ENCODE measurements at regions not wholly inside any gene's neighbourhood (a gene's known extent, or its start where the extent isn't known, plus 50 kb on each side); places are given as distances from the start of the nearest gene placed in this dataset.
"Not testable (repeated sequence)": the region's sequence is repeated elsewhere in the genome, so short reads cannot be mapped to it uniquely, and the experiment has no call there.

GRCh38 chr17:5883775-5884665 is 186.2 kb upstream of the WSCD1 start:
- Mint-ChIP-seq H3K36me3 (no peaks in the 10 kb centered on the region), H3K27me3 (peaks cover 14% of the 10 kb centered on the region), H3K27ac (no peak overlapping the region), H3K4me3 (no peak overlapping the region), H3K9me3 (ENCODE audit: low read depth) (no peaks in the 10 kb centered on the region), H3K4me1 (ENCODE audit: low read depth) (no peaks in the 10 kb centered on the region)

- Mint-ChIP-seq H3K4me1 (ENCODE audit: low read depth) (no peaks in the 10 kb centered on the region), H3K9me3 (ENCODE audit: low read depth) (peaks cover 6% of the 10 kb centered on the region), H3K36me3 (no peaks in the 10 kb centered on the region), H3K27me3 (peaks cover 18% of the 10 kb centered on the region), H3K4me3 (no peak overlapping the region), H3K27ac (no peak overlapping the region)
These were observed 184.8 kb upstream of the WSCD1 start for GRCh38 chr17:5885336-5885735.

GRCh38 chr17:5888811-5889210 is 181.4 kb upstream of the WSCD1 start:
- no peaks in the 10 kb centered on the region for H3K4me1 Mint-ChIP-seq (ENCODE audit: low read depth)
- H3K27me3 Mint-ChIP-seq = peaks cover 15% of the 10 kb centered on the region
- peaks cover 6% of the 10 kb centered on the region for H3K9me3 Mint-ChIP-seq (ENCODE audit: low read depth)

GRCh38 chr17:5892921-5893675 is 177.1 kb upstream of the WSCD1 start:
- Mint-ChIP-seq H3K36me3 (no peaks in the 10 kb centered on the region), H3K4me1 (ENCODE audit: low read depth) (peaks cover 12% of the 10 kb centered on the region), H3K27ac (no peak overlapping the region), H3K27me3 (peaks cover 18% of the 10 kb centered on the region), H3K4me3 (no peak overlapping the region), H3K9me3 (ENCODE audit: low read depth) (peaks cover 6% of the 10 kb centered on the region)

More at GRCh38 chr17:5888811-5889210, 181.4 kb upstream of the WSCD1 start:
- Mint-ChIP-seq H3K4me3 (no peak overlapping the region), H3K36me3 (no peaks in the 10 kb centered on the region), H3K27ac (no peak overlapping the region)

- peaks cover 6% of the 10 kb centered on the region for H3K9me3 Mint-ChIP-seq (ENCODE audit: low read depth)
- H3K36me3 Mint-ChIP-seq = no peaks in the 10 kb centered on the region
- H3K4me3 Mint-ChIP-seq = no peak overlapping the region
- H3K27me3 Mint-ChIP-seq = peaks cover 17% of the 10 kb centered on the region
- H3K4me1 Mint-ChIP-seq (ENCODE audit: low read depth) = peaks cover 12% of the 10 kb centered on the region
- no peak overlapping the region for H3K27ac Mint-ChIP-seq
These were observed 176.4 kb upstream of the WSCD1 start for GRCh38 chr17:5893741-5894140.

GRCh38 chr17:5895276-5895675 is 174.9 kb upstream of the WSCD1 start:
- H3K9me3 Mint-ChIP-seq (ENCODE audit: low read depth) = no peaks in the 10 kb centered on the region

GRCh38 chr17:5896215-5896614 is 174.0 kb upstream of the WSCD1 start:
- Mint-ChIP-seq H3K4me3 (no peak overlapping the region), H3K9me3 (ENCODE audit: low read depth) (no peaks in the 10 kb centered on the region), H3K36me3 (no peaks in the 10 kb centered on the region), H3K27ac (no peak overlapping the region), H3K27me3 (peaks cover 12% of the 10 kb centered on the region), H3K4me1 (ENCODE audit: low read depth) (peaks cover 12% of the 10 kb centered on the region)

More at GRCh38 chr17:5895276-5895675, 174.9 kb upstream of the WSCD1 start:
- Mint-ChIP-seq H3K27me3 (peaks cover 12% of the 10 kb centered on the region), H3K4me3 (no peak overlapping the region), H3K27ac (no peak overlapping the region), H3K4me1 (ENCODE audit: low read depth) (peaks cover 12% of the 10 kb centered on the region), H3K36me3 (no peaks in the 10 kb centered on the region)

- no peaks in the 10 kb centered on the region for H3K9me3 Mint-ChIP-seq (ENCODE audit: low read depth)
- H3K4me3 Mint-ChIP-seq = peak overlapping the region; percentile 24
- no peak overlapping the region for H3K27ac Mint-ChIP-seq
- peaks cover 12% of the 10 kb centered on the region for H3K4me1 Mint-ChIP-seq (ENCODE audit: low read depth)
- no peaks in the 10 kb centered on the region for H3K36me3 Mint-ChIP-seq
- peaks cover 12% of the 10 kb centered on the region for H3K27me3 Mint-ChIP-seq
These were observed 172.8 kb upstream of the WSCD1 start for GRCh38 chr17:5897275-5897911.

GRCh38 chr17:5897981-5898380 is 172.2 kb upstream of the WSCD1 start:
- Mint-ChIP-seq H3K27me3 (peaks cover 12% of the 10 kb centered on the region), H3K4me1 (ENCODE audit: low read depth) (peaks cover 12% of the 10 kb centered on the region)
- not testable (repeated sequence) for H3K27ac Mint-ChIP-seq; H3K36me3 Mint-ChIP-seq; H3K9me3 Mint-ChIP-seq (ENCODE audit: low read depth); H3K4me3 Mint-ChIP-seq

GRCh38 chr17:5898406-5898805 is 171.8 kb upstream of the WSCD1 start:
- Mint-ChIP-seq H3K27me3 (peaks cover 12% of the 10 kb centered on the region), H3K27ac (no peak overlapping the region), H3K9me3 (ENCODE audit: low read depth) (no peaks in the 10 kb centered on the region), H3K36me3 (no peaks in the 10 kb centered on the region), H3K4me1 (ENCODE audit: low read depth) (peaks cover 12% of the 10 kb centered on the region), H3K4me3 (no peak overlapping the region)

GRCh38 chr17:5899496-5900195 is 170.5 kb upstream of the WSCD1 start:
- Mint-ChIP-seq H3K36me3 (no peaks in the 10 kb centered on the region), H3K4me1 (ENCODE audit: low read depth) (peaks cover 12% of the 10 kb centered on the region), H3K27ac (no peak overlapping the region), H3K9me3 (ENCODE audit: low read depth) (peaks cover 11% of the 10 kb centered on the region), H3K27me3 (peaks cover 12% of the 10 kb centered on the region), H3K4me3 (no peak overlapping the region)

- peaks cover 17% of the 10 kb centered on the region for H3K9me3 Mint-ChIP-seq (ENCODE audit: low read depth)
- peaks cover 7% of the 10 kb centered on the region for H3K27me3 Mint-ChIP-seq
- H3K4me1 Mint-ChIP-seq (ENCODE audit: low read depth) = peaks cover 10% of the 10 kb centered on the region
- H3K27ac Mint-ChIP-seq = no peak overlapping the region
- no peaks in the 10 kb centered on the region for H3K36me3 Mint-ChIP-seq
- no peak overlapping the region for H3K4me3 Mint-ChIP-seq
These were observed 168.4 kb upstream of the WSCD1 start for GRCh38 chr17:5901731-5902130.

GRCh38 chr17:5902181-5903140 is 167.7 kb upstream of the WSCD1 start:
- peaks cover 17% of the 10 kb centered on the region for H3K9me3 Mint-ChIP-seq (ENCODE audit: low read depth)
- no peaks in the 10 kb centered on the region for H3K36me3 Mint-ChIP-seq
- H3K4me3 Mint-ChIP-seq = no peak overlapping the region
- H3K4me1 Mint-ChIP-seq (ENCODE audit: low read depth) = peaks cover 5% of the 10 kb centered on the region
- no peak overlapping the region for H3K27ac Mint-ChIP-seq
- peaks cover 3% of the 10 kb centered on the region for H3K27me3 Mint-ChIP-seq

- no peaks in the 10 kb centered on the region for H3K9me3 Mint-ChIP-seq (ENCODE audit: low read depth)
- no peak overlapping the region for H3K27ac Mint-ChIP-seq
- no peaks in the 10 kb centered on the region for H3K4me1 Mint-ChIP-seq (ENCODE audit: low read depth)
- no peaks in the 10 kb centered on the region for H3K36me3 Mint-ChIP-seq
- peaks cover 2% of the 10 kb centered on the region for H3K27me3 Mint-ChIP-seq
- H3K4me3 Mint-ChIP-seq = no peak overlapping the region
These were observed 158.3 kb upstream of the WSCD1 start for GRCh38 chr17:5911919-5912318.

All from activated naive CD8-positive, alpha-beta T cell (primary cell).